Duodenal mucosa (tissue), 2 donors: ENCODE measurements at regions not wholly inside any gene's neighbourhood (a gene's known extent, or its start where the extent isn't known, plus 50 kb on each side); places are given as distances from the start of the nearest gene placed in this dataset.

Experiments
- H3K27ac ChIP-seq: one replicate; pipeline ENCODE4 v1.7.0; 2013; ENCODE audit warnings: low read depth, low read length
- H3K27me3 ChIP-seq, 2 donors: one replicate each; pipeline ENCODE4 v1.7.0; 2013; ENCODE audit warnings: low read length in 2 of 2, control low read depth in 1 of 2; ENCODE audit not compliant: insufficient read depth in 2 of 2, control insufficient read depth in 1 of 2
- H3K36me3 ChIP-seq, 2 donors: one replicate each; pipeline ENCODE4 v1.7.0; 2013; ENCODE audit warnings: low read length in 2 of 2, control low read depth in 1 of 2; ENCODE audit not compliant: insufficient read depth in 2 of 2, control insufficient read depth in 1 of 2
- H3K4me1 ChIP-seq, 2 donors: one replicate each; pipeline ENCODE4 v1.7.0; 2013; ENCODE audit warnings: low read length in 2 of 2, control low read depth in 1 of 2; ENCODE audit not compliant: insufficient read depth in 2 of 2, control insufficient read depth in 1 of 2
- H3K4me3 ChIP-seq, 2 donors: one replicate each; pipeline ENCODE4 v1.7.0; 2013; ENCODE audit warnings: low read length in 2 of 2, low read depth in 1 of 2
- H3K9ac ChIP-seq, 2 donors: one replicate each; pipeline ENCODE4 v1.7.0; 2013; ENCODE audit warnings: low read length in 2 of 2, low read depth in 1 of 2
- H3K9me3 ChIP-seq, 2 donors: one replicate each; pipeline ENCODE4 v1.7.0; 2013; ENCODE audit warnings: low read length in 2 of 2, control low read depth in 1 of 2; ENCODE audit not compliant: control insufficient read depth in 1 of 2

- Histone ChIP-seq H3K4me1 (no peaks in the 10 kb centered on the region), H3K36me3 (no peaks in the 10 kb centered on the region), H3K27ac (no peak overlapping the region), H3K27me3 (no peaks in the 10 kb centered on the region), H3K4me3 (no peak overlapping the region), H3K9ac (no peak overlapping the region), H3K9me3 (no peaks in the 10 kb centered on the region)
Measured at GRCh38 chr18:51998711-51999110, 341.3 kb upstream of the DCC start.

GRCh38 chr18:51999351-51999750 lies 340.6 kb upstream of the DCC start:
- Histone ChIP-seq H3K4me3 (no peak overlapping the region), H3K36me3 (no peaks in the 10 kb centered on the region), H3K27ac (no peak overlapping the region), H3K9ac (no peak overlapping the region), H3K4me1 (no peaks in the 10 kb centered on the region), H3K9me3 (no peaks in the 10 kb centered on the region), H3K27me3 (no peaks in the 10 kb centered on the region)

- Histone ChIP-seq H3K4me1 (no peaks in the 10 kb centered on the region), H3K9ac (no peak overlapping the region), H3K4me3 (no peak overlapping the region), H3K9me3 (no peaks in the 10 kb centered on the region), H3K27ac (no peak overlapping the region), H3K36me3 (no peaks in the 10 kb centered on the region), H3K27me3 (no peaks in the 10 kb centered on the region)
Measured at GRCh38 chr18:52000435-52000834, 339.6 kb upstream of the DCC start.

- Histone ChIP-seq H3K36me3 (no peaks in the 10 kb centered on the region), H3K4me1 (no peaks in the 10 kb centered on the region), H3K27ac (no peak overlapping the region), H3K4me3 (no peak overlapping the region), H3K9me3 (no peaks in the 10 kb centered on the region), H3K9ac (no peak overlapping the region), H3K27me3 (no peaks in the 10 kb centered on the region)
Measured at GRCh38 chr18:52001106-52001505, 338.9 kb upstream of the DCC start.

GRCh38 chr18:52002600-52002999 lies 337.4 kb upstream of the DCC start:
- Histone ChIP-seq H3K27me3 (no peaks in the 10 kb centered on the region), H3K4me3 (no peak overlapping the region), H3K36me3 (no peaks in the 10 kb centered on the region), H3K9me3 (no peaks in the 10 kb centered on the region), H3K27ac (no peak overlapping the region), H3K4me1 (no peaks in the 10 kb centered on the region), H3K9ac (no peak overlapping the region)

- no peaks in the 10 kb centered on the region for H3K9me3 ChIP-seq
- H3K9ac ChIP-seq: no peak overlapping the region
- no peak overlapping the region for H3K4me3 ChIP-seq
- no peak overlapping the region for H3K27ac ChIP-seq
- no peaks in the 10 kb centered on the region for H3K36me3 ChIP-seq
- no peaks in the 10 kb centered on the region for H3K4me1 ChIP-seq
- no peaks in the 10 kb centered on the region for H3K27me3 ChIP-seq
Measured at GRCh38 chr18:52007105-52007504, 332.9 kb upstream of the DCC start.

- no peaks in the 10 kb centered on the region for H3K9me3 ChIP-seq
- no peak overlapping the region for H3K9ac ChIP-seq
- H3K4me1 ChIP-seq: no peaks in the 10 kb centered on the region
- no peak overlapping the region for H3K27ac ChIP-seq
- no peaks in the 10 kb centered on the region for H3K36me3 ChIP-seq
- H3K27me3 ChIP-seq: no peaks in the 10 kb centered on the region
- H3K4me3 ChIP-seq: no peak overlapping the region
Measured at GRCh38 chr18:52008330-52008729, 331.7 kb upstream of the DCC start.

GRCh38 chr18:52008736-52009135 lies 331.3 kb upstream of the DCC start:
- H3K27me3 ChIP-seq: no peaks in the 10 kb centered on the region
- no peaks in the 10 kb centered on the region for H3K9me3 ChIP-seq
- H3K4me3 ChIP-seq: no peak overlapping the region

GRCh38 chr18:52009958-52010357 lies 330.0 kb upstream of the DCC start:
- no peaks in the 10 kb centered on the region for H3K9me3 ChIP-seq
- no peaks in the 10 kb centered on the region for H3K36me3 ChIP-seq
- H3K4me1 ChIP-seq: no peaks in the 10 kb centered on the region
- H3K27ac ChIP-seq: no peak overlapping the region
- H3K27me3 ChIP-seq: no peaks in the 10 kb centered on the region
- no peak overlapping the region for H3K4me3 ChIP-seq
- no peak overlapping the region for H3K9ac ChIP-seq

More at GRCh38 chr18:52008736-52009135, 331.3 kb upstream of the DCC start:
- H3K9ac ChIP-seq: no peak overlapping the region
- no peaks in the 10 kb centered on the region for H3K36me3 ChIP-seq
- no peaks in the 10 kb centered on the region for H3K4me1 ChIP-seq
- H3K27ac ChIP-seq: no peak overlapping the region

GRCh38 chr18:52045946-52046675 lies 293.9 kb upstream of the DCC start:
- Histone ChIP-seq H3K9ac (no peak overlapping the region), H3K27ac (no peak overlapping the region), H3K4me1 (no peaks in the 10 kb centered on the region), H3K27me3 (no peaks in the 10 kb centered on the region), H3K9me3 (no peaks in the 10 kb centered on the region), H3K36me3 (no peaks in the 10 kb centered on the region), H3K4me3 (no peak overlapping the region)
